ENCODE measurements at regions not wholly inside any gene's neighbourhood (a gene's known extent, or its start where the extent isn't known, plus 50 kb on each side); places are given as distances from the start of the nearest gene placed in this dataset.
A peak's percentile ranks its signal among the peaks of the same experiment; 100 is the strongest.

GRCh38 chr4:89486673-89487072 is 179.1 kb upstream of the GPRIN3 start:
- Histone ChIP-seq H4K20me1 (ENCODE audit: insufficient read depth, low read length) (no peaks in the 10 kb centered on the region), H3K27ac (ENCODE audit: low read length) (no peak overlapping the region), H3K4me1 (ENCODE audit: low read length) (peaks cover 5% of the 10 kb centered on the region; the same call in 1 of the 2 replicates), H3K9ac (ENCODE audit: low read length) (no peak overlapping the region), H3K9me3 (ENCODE audit: insufficient read depth, low read length) (no peaks in the 10 kb centered on the region), H2AFZ (ENCODE audit: low read depth, low read length) (no peak overlapping the region), H3K79me2 (ENCODE audit: low read length) (no peaks in the 10 kb centered on the region), H3K36me3 (replicated peaks; ENCODE audit: low read depth, low read length) (no peaks in the 10 kb centered on the region), H3K4me3 (ENCODE audit: low read length) (no peak overlapping the region), H3K27me3 (ENCODE audit: low read depth, low read length) (no peaks in the 10 kb centered on the region), H3K4me2 (ENCODE audit: low read length) (peak overlapping the region; percentile 70; the same call in 1 of the 2 replicates)
- TF ChIP-seq EZH2phosphoT487 (IDR thresholded peaks at IDR 0.05; ENCODE audit: low read depth), result no peak
- TF ChIP-seq, protein P1, sequence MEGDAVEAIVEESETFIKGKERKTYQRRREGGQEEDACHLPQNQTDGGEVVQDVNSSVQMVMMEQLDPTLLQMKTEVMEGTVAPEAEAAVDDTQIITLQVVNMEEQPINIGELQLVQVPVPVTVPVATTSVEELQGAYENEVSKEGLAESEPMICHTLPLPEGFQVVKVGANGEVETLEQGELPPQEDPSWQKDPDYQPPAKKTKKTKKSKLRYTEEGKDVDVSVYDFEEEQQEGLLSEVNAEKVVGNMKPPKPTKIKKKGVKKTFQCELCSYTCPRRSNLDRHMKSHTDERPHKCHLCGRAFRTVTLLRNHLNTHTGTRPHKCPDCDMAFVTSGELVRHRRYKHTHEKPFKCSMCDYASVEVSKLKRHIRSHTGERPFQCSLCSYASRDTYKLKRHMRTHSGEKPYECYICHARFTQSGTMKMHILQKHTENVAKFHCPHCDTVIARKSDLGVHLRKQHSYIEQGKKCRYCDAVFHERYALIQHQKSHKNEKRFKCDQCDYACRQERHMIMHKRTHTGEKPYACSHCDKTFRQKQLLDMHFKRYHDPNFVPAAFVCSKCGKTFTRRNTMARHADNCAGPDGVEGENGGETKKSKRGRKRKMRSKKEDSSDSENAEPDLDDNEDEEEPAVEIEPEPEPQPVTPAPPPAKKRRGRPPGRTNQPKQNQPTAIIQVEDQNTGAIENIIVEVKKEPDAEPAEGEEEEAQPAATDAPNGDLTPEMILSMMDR (IDR thresholded peaks at IDR 0.05; ENCODE audit: low read depth, low read length), result no peak

GRCh38 chr4:89486042-89486441 is 178.4 kb upstream of the GPRIN3 start:
- Histone ChIP-seq H2AFZ (ENCODE audit: low read depth, low read length) (no peak overlapping the region; the same call in 1 of the 2 replicates), H3K4me1 (ENCODE audit: low read length) (peaks cover 5% of the 10 kb centered on the region; the same call in 1 of the 2 replicates), H3K36me3 (replicated peaks; ENCODE audit: low read depth, low read length) (no peaks in the 10 kb centered on the region), H4K20me1 (ENCODE audit: insufficient read depth, low read length) (no peaks in the 10 kb centered on the region), H3K4me2 (ENCODE audit: low read length) (no peak overlapping the region), H3K9ac (ENCODE audit: low read length) (no peak overlapping the region), H3K27me3 (ENCODE audit: low read depth, low read length) (no peaks in the 10 kb centered on the region), H3K9me3 (ENCODE audit: insufficient read depth, low read length) (no peaks in the 10 kb centered on the region), H3K79me2 (ENCODE audit: low read length) (no peaks in the 10 kb centered on the region), H3K4me3 (ENCODE audit: low read length) (no peak overlapping the region), H3K27ac (ENCODE audit: low read length) (no peak overlapping the region)
- TF ChIP-seq, protein P1 (IDR thresholded peaks at IDR 0.05; ENCODE audit: low read depth, low read length), result peak; percentile 56
- no peak for TF ChIP-seq EZH2phosphoT487 (IDR thresholded peaks at IDR 0.05; ENCODE audit: low read depth)

GRCh38 chr4:89483833-89484232 is 176.2 kb upstream of the GPRIN3 start:
- no peaks in the 10 kb centered on the region for H3K27me3 ChIP-seq (ENCODE audit: low read depth, low read length)
- TF ChIP-seq, protein P1 (IDR thresholded peaks at IDR 0.05; ENCODE audit: low read depth, low read length), result no peak
- no peak for TF ChIP-seq EZH2phosphoT487 (IDR thresholded peaks at IDR 0.05; ENCODE audit: low read depth)
- peaks cover 5% of the 10 kb centered on the region; the same call in 1 of the 2 replicates for H3K4me1 ChIP-seq (ENCODE audit: low read length)
- no peak overlapping the region for H3K27ac ChIP-seq (ENCODE audit: low read length)
- no peak overlapping the region for H3K4me3 ChIP-seq (ENCODE audit: low read length)
- no peaks in the 10 kb centered on the region for H3K36me3 ChIP-seq (replicated peaks; ENCODE audit: low read depth, low read length)
- no peaks in the 10 kb centered on the region for H3K79me2 ChIP-seq (ENCODE audit: low read length)
- no peak overlapping the region for H3K9ac ChIP-seq (ENCODE audit: low read length)
- no peak overlapping the region for H3K4me2 ChIP-seq (ENCODE audit: low read length)
- no peaks in the 10 kb centered on the region for H4K20me1 ChIP-seq (ENCODE audit: insufficient read depth, low read length)
- no peaks in the 10 kb centered on the region for H3K9me3 ChIP-seq (ENCODE audit: insufficient read depth, low read length)
- no peak overlapping the region for H2AFZ ChIP-seq (ENCODE audit: low read depth, low read length)

DNA sequence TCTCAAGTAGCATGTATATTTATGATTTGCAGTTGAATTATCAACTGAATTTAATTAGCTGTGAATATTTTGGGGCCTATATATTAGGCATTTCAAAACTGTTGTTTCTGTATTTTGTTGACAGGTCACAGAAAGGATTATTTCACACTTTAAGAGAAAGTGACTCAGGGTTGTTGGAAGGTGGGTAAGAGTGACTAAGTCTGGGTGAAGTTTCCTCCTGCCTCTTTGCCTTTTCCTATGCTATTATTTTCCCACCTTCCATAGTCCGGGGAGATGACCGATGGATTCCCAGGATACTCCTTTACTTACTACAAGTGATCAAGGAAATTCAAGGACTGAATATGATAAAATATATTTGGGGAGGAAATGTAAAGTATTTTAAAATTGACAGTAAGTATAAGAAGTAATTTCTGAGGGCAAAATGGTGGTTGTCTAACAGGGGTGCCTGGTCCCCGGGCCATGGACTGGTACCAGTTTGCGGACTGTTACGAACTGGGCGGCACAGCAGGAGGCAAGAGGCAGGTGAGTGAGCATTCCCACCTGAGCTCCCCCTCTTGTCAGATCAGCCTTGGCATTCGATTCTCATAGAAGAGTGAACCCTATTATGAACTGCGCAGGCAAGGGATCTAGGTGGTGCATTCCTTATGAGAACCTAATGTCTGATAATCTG is 175.5 kb upstream of the GPRIN3 start:
- Histone ChIP-seq H3K4me3 (ENCODE audit: low read length) (no peak overlapping the region), H3K4me2 (ENCODE audit: low read length) (no peak overlapping the region), H2AFZ (ENCODE audit: low read depth, low read length) (no peak overlapping the region), H4K20me1 (ENCODE audit: insufficient read depth, low read length) (no peaks in the 10 kb centered on the region), H3K9me3 (ENCODE audit: insufficient read depth, low read length) (no peaks in the 10 kb centered on the region), H3K27me3 (ENCODE audit: low read depth, low read length) (no peaks in the 10 kb centered on the region), H3K9ac (ENCODE audit: low read length) (no peak overlapping the region), H3K79me2 (ENCODE audit: low read length) (no peaks in the 10 kb centered on the region), H3K36me3 (replicated peaks; ENCODE audit: low read depth, low read length) (no peaks in the 10 kb centered on the region), H3K4me1 (ENCODE audit: low read length) (peaks cover 4% of the 10 kb centered on the region; the same call in 1 of the 2 replicates), H3K27ac (ENCODE audit: low read length) (no peak overlapping the region)
- no peak for TF ChIP-seq EZH2phosphoT487 (IDR thresholded peaks at IDR 0.05; ENCODE audit: low read depth)
- TF ChIP-seq, protein P1 (IDR thresholded peaks at IDR 0.05; ENCODE audit: low read depth, low read length), result no peak
